GM23338 (cell line): ENCODE measurements at regions not wholly inside any gene's neighbourhood (a gene's known extent, or its start where the extent isn't known, plus 50 kb on each side); places are given as distances from the start of the nearest gene placed in this dataset.
"Not testable (repeated sequence)": the region's sequence is repeated elsewhere in the genome, so short reads cannot be mapped to it uniquely, and the experiment has no call there.

Source experiments
- ATAC-seq: fragments of 200-7000 bp; cut with Tn5 transposase; 3 replicates; pipeline ENCODE4 v1.9.1; 2020
- DNase-seq: peaks from one replicate; pipeline ENCODE4 v3.0.0-alpha.2; 2015; ENCODE audit warnings: low spot score
- H2AFZ ChIP-seq: fragments of 200-600 bp; sonication (generic); 2 replicates; pipeline ENCODE4 v1.8.0; 2016; ENCODE audit warnings: antibody characterized with exemption, mild to moderate bottlenecking, moderate library complexity
- H3F3A ChIP-seq: fragments of 200-600 bp; sonication (generic); replicated peaks from 2 replicates; pipeline ENCODE4 v1.8.0; 2017; ENCODE audit warnings: antibody characterized with exemption, mixed run types, low read depth
- H3K27ac ChIP-seq: fragments of 200-600 bp; sonication (generic); 2 replicates; pipeline ENCODE4 v1.6.1; 2016; ENCODE audit warnings: low read depth
- H3K27me3 ChIP-seq: fragments of 200-600 bp; sonication (generic); 2 replicates; pipeline ENCODE4 v1.8.0; 2016; ENCODE audit warnings: mild to moderate bottlenecking, mixed run types, moderate library complexity; ENCODE audit not compliant: insufficient read depth
- H3K36me3 ChIP-seq: fragments of 200-600 bp; sonication (generic); 2 replicates; pipeline ENCODE4 v1.8.0; 2016; ENCODE audit warnings: mild to moderate bottlenecking; ENCODE audit not compliant: insufficient read depth
- H3K4me1 ChIP-seq: fragments of 200-600 bp; sonication (generic); 2 replicates; pipeline ENCODE4 v1.8.0; 2016; ENCODE audit warnings: mild to moderate bottlenecking, moderate library complexity; ENCODE audit not compliant: insufficient read depth
- H3K4me2 ChIP-seq: fragments of 200-600 bp; sonication (generic); 2 replicates; pipeline ENCODE4 v1.7.1; 2017; ENCODE audit warnings: mixed run types
- H3K4me3 ChIP-seq: fragments of 200-600 bp; sonication (generic); 2 replicates; pipeline ENCODE4 v1.6.1; 2016; ENCODE audit warnings: mixed run types
- H3K79me2 ChIP-seq: fragments of 200-600 bp; sonication (generic); replicated peaks from 2 replicates; pipeline ENCODE4 v1.8.0; 2017; ENCODE audit warnings: mild to moderate bottlenecking; ENCODE audit not compliant: insufficient read depth
- H3K9me2 ChIP-seq: fragments of 200-600 bp; sonication (generic); 2 replicates; pipeline ENCODE4 v1.8.0; 2017; ENCODE audit not compliant: insufficient read depth
- H4K20me1 ChIP-seq: fragments of 200-600 bp; sonication (generic); replicated peaks from 2 replicates; pipeline ENCODE4 v1.8.0; 2017; ENCODE audit warnings: mild to moderate bottlenecking; ENCODE audit not compliant: insufficient read depth
- H3K27ac Mint-ChIP-seq: 2 replicates; pipeline ENCODE4 v1.8.0; 2020; ENCODE audit warnings: inconsistent platforms, mild to moderate bottlenecking, moderate library complexity, mixed read lengths
- H3K27me3 Mint-ChIP-seq: 3 replicates; pipeline ENCODE4 v1.8.0; 2022; ENCODE audit warnings: low read depth, mild to moderate bottlenecking, moderate library complexity, mixed read lengths, inconsistent platforms; ENCODE audit not compliant: insufficient read depth, poor library complexity
- H3K36me3 Mint-ChIP-seq: 3 replicates; pipeline ENCODE4 v1.8.0; 2021; ENCODE audit warnings: low read depth, mild to moderate bottlenecking, inconsistent platforms, moderate library complexity, mixed read lengths
- H3K4me1 Mint-ChIP-seq: 3 replicates; pipeline ENCODE4 v1.8.0; 2020; ENCODE audit warnings: mild to moderate bottlenecking, inconsistent platforms, mixed read lengths
- H3K4me3 Mint-ChIP-seq: 3 replicates; pipeline ENCODE4 v1.8.0; 2021; ENCODE audit warnings: moderate library complexity, mild to moderate bottlenecking, inconsistent platforms, mixed read lengths
- H3K9me3 Mint-ChIP-seq: 3 replicates; pipeline ENCODE4 v1.8.0; 2020; ENCODE audit warnings: moderate library complexity, mild to moderate bottlenecking, inconsistent platforms, mixed read lengths

DNA sequence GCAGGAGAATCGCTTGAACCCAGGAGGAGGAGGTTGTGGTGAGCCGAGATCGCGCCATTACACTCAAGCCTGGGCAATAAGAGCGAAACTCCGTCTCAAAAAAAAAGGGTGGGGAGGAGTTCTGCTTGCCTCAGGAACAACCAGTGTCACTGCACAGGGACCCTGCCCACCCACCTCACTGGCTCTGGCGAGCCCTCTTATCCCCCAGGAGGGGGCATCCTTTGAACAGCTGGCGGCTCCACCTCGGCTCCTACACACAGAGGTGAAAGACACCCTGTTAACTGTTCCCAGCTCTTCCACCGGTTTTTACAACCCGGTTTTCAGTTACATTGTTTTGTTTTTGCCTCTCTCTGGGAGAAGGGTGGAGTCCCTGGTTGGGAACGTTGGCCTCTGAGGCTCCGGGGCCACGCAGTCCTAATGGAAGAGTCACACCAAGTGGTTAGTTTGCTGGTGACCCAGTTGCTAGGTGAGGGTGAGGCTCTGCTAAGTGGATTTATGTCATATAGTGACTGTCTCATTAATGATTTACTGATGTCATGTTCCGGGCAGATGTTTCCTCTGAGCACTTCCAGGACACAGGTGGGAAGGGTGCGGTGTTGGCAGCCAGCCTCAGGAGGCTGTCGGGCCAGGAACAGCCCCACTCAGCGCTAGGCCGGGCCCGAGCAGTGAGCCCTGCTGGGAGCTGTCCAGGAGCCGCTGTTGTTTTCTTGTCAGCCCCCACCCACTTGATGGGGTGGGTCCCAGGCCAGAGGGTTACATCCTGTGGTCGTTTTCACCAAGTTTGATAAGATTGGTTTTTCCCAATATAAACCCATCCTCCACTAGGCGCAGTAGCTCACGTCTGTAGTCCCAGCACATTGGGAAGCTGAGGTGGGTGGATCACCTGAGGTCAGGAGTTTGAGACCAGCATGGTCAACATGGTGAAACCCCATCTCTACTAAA lies 4474.3 kb upstream of the OR11H1 start:
- not testable (repeated sequence) for H3K4me1 Mint-ChIP-seq, DNase-seq, H3K27ac Mint-ChIP-seq

DNA sequence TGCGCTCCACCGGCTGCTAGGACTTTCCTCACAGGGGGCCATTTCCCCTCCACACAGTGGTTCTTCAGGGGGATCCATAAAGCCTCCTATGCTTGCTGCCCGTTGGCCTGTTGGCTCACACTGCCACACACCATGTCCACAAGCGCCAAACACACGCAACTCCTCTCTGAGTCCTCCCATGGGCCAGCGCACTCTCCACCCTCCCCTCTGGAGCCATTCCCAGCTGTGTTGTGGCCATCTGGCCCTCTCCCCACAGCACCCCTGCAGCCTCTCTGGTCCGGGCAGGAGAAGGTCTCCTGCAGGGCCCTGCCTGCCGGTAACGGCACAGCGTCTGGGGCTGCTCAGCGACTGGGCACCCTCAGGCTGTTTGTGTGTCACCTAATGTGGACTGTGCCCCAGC lies 4473.3 kb upstream of the OR11H1 start:
- Mint-ChIP-seq H3K36me3 (peaks cover 46% of the 10 kb centered on the region), H3K27me3 (peaks cover 24% of the 10 kb centered on the region), H3K9me3 (peaks cover 88% of the 10 kb centered on the region)
- H3K27me3 ChIP-seq, H3K79me2 ChIP-seq, H3K4me1 Mint-ChIP-seq, H3K4me3 ChIP-seq, H3F3A ChIP-seq, H4K20me1 ChIP-seq, H3K36me3 ChIP-seq, ATAC-seq, H3K9me2 ChIP-seq, H3K4me1 ChIP-seq, H2AFZ ChIP-seq, H3K27ac Mint-ChIP-seq, H3K4me3 Mint-ChIP-seq, DNase-seq, H3K27ac ChIP-seq, H3K4me2 ChIP-seq: not testable (repeated sequence)

More for the DNA sequence above, 4474.3 kb upstream of the OR11H1 start:
- H3K9me2 ChIP-seq, H3K4me3 Mint-ChIP-seq, H4K20me1 ChIP-seq, H3K36me3 ChIP-seq, H3K79me2 ChIP-seq, H3K4me1 ChIP-seq, H3K27me3 ChIP-seq, H3K4me3 ChIP-seq, H3K27ac ChIP-seq, H2AFZ ChIP-seq, H3K4me2 ChIP-seq, ATAC-seq, H3F3A ChIP-seq: not testable (repeated sequence)
- Mint-ChIP-seq H3K9me3 (peaks cover 88% of the 10 kb centered on the region), H3K27me3 (peaks cover 28% of the 10 kb centered on the region), H3K36me3 (peaks cover 49% of the 10 kb centered on the region)

DNA sequence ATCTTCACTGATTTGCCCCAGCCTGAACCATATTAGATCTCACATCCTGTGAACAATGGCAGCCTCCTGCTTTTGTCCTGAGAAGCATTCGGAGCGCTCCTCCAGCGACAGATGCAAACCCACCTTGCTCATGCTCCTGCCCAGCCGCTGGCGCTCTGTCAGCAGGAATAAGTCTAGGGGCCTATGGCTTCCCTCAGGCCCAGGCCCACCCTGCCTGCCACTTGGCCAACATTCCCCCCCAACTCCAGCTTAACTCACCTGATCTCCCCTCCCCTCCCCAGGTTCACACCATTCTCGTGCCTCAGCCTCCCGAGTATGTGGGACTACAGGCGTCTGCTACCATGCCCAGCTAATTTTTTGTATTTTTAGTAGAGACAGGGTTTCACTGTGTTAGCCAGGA lies 4472.8 kb upstream of the OR11H1 start:
- H3K27ac Mint-ChIP-seq, H4K20me1 ChIP-seq, DNase-seq, ATAC-seq, H3K79me2 ChIP-seq, H3K27me3 ChIP-seq, H3K4me1 ChIP-seq, H3K4me3 ChIP-seq, H2AFZ ChIP-seq, H3K4me1 Mint-ChIP-seq, H3K4me2 ChIP-seq, H3K36me3 ChIP-seq, H3K9me2 ChIP-seq, H3K27ac ChIP-seq, H3K4me3 Mint-ChIP-seq, H3F3A ChIP-seq: not testable (repeated sequence)
- Mint-ChIP-seq H3K9me3 (peaks cover 91% of the 10 kb centered on the region), H3K36me3 (peaks cover 49% of the 10 kb centered on the region), H3K27me3 (peaks cover 24% of the 10 kb centered on the region)

- H4K20me1 ChIP-seq, H3K9me2 ChIP-seq, ATAC-seq, DNase-seq, H3K36me3 ChIP-seq, H2AFZ ChIP-seq, H3K4me3 Mint-ChIP-seq, H3F3A ChIP-seq, H3K79me2 ChIP-seq, H3K4me1 ChIP-seq, H3K4me2 ChIP-seq, H3K27me3 ChIP-seq, H3K4me1 Mint-ChIP-seq, H3K27ac ChIP-seq, H3K4me3 ChIP-seq, H3K27ac Mint-ChIP-seq: not testable (repeated sequence)
- H3K27me3 Mint-ChIP-seq: peaks cover 20% of the 10 kb centered on the region
- H3K36me3 Mint-ChIP-seq: peaks cover 59% of the 10 kb centered on the region
- peaks cover 96% of the 10 kb centered on the region for H3K9me3 Mint-ChIP-seq
Observed at GRCh38 chr22:11057955-11058547, 4469.9 kb upstream of the OR11H1 start.

GRCh38 chr22:11059129-11059528 lies 4468.9 kb upstream of the OR11H1 start:
- H3K4me2 ChIP-seq, H3K27ac Mint-ChIP-seq, H3K4me3 ChIP-seq, H3K9me2 ChIP-seq, H3K79me2 ChIP-seq, H3K36me3 ChIP-seq, H3K4me1 Mint-ChIP-seq, H3K27ac ChIP-seq, H4K20me1 ChIP-seq, H3K4me3 Mint-ChIP-seq, H2AFZ ChIP-seq, ATAC-seq, H3K4me1 ChIP-seq, DNase-seq, H3F3A ChIP-seq, H3K27me3 ChIP-seq: not testable (repeated sequence)
- peaks cover 19% of the 10 kb centered on the region for H3K27me3 Mint-ChIP-seq
- H3K9me3 Mint-ChIP-seq: peaks cover 96% of the 10 kb centered on the region
- H3K36me3 Mint-ChIP-seq: peaks cover 66% of the 10 kb centered on the region

GRCh38 chr22:11060797-11061196 lies 4467.2 kb upstream of the OR11H1 start:
- H3K4me3 ChIP-seq, H3K4me1 ChIP-seq, H3F3A ChIP-seq, H3K4me2 ChIP-seq, H2AFZ ChIP-seq, H3K27ac Mint-ChIP-seq, H4K20me1 ChIP-seq, H3K27ac ChIP-seq, H3K4me3 Mint-ChIP-seq, DNase-seq, H3K27me3 ChIP-seq, H3K9me2 ChIP-seq, H3K36me3 ChIP-seq, H3K4me1 Mint-ChIP-seq, H3K79me2 ChIP-seq, ATAC-seq: not testable (repeated sequence)
- Mint-ChIP-seq H3K9me3 (peaks cover 96% of the 10 kb centered on the region), H3K27me3 (peaks cover 18% of the 10 kb centered on the region), H3K36me3 (peaks cover 70% of the 10 kb centered on the region)
